ENCODE measurements at regions not wholly inside any gene's neighbourhood (a gene's known extent, or its start where the extent isn't known, plus 50 kb on each side); places are given as distances from the start of the nearest gene placed in this dataset.

GRCh38 chr5:68408345-68408871 lies 192.9 kb downstream of the PIK3R1 start:
- Histone ChIP-seq H3K79me2 (ENCODE audit: low read depth) (no peaks in the 10 kb centered on the region), H3K9ac (no peak overlapping the region), H3K9me3 (ENCODE audit: low read depth) (no peaks in the 10 kb centered on the region), H3K4me2 (no peak overlapping the region), H3K36me3 (no peaks in the 10 kb centered on the region), H2AFZ (replicated peaks) (no peak overlapping the region), H3K27me3 (no peaks in the 10 kb centered on the region), H4K20me1 (ENCODE audit: low read depth) (no peaks in the 10 kb centered on the region), H3F3A (ENCODE audit: low read depth) (no peaks in the 10 kb centered on the region), H3K4me1 (peaks cover 13% of the 10 kb centered on the region), H3K4me3 (no peak overlapping the region), H3K27ac (no peak overlapping the region)
- DNase-seq (ENCODE audit: low spot score), result no peak
- H3K27me3 Mint-ChIP-seq (ENCODE audit: insufficient read depth, low read depth), result peaks cover 2% of the 10 kb centered on the region
- TF ChIP-seq CTCF (IDR thresholded peaks at IDR 0.05), result no peak
- no peak for TF ChIP-seq EZH2 (IDR thresholded peaks at IDR 0.05)
- no peak for TF ChIP-seq EZH2phosphoT487 (IDR thresholded peaks at IDR 0.05)
- H3K4me3 Mint-ChIP-seq, result no peak overlapping the region
- no peak overlapping the region for H3K27ac Mint-ChIP-seq
- H3K36me3 Mint-ChIP-seq, result no peaks in the 10 kb centered on the region
- peaks cover 18% of the 10 kb centered on the region for H3K4me1 Mint-ChIP-seq
- H3K9me3 Mint-ChIP-seq, result no peaks in the 10 kb centered on the region

GRCh38 chr5:68409259-68409658 lies 193.7 kb downstream of the PIK3R1 start:
- peaks cover 2% of the 10 kb centered on the region for H3K27me3 Mint-ChIP-seq (ENCODE audit: insufficient read depth, low read depth)
- no peaks in the 10 kb centered on the region for H3K9me3 Mint-ChIP-seq
- no peak overlapping the region for H2AFZ ChIP-seq (replicated peaks)

GRCh38 chr5:68411161-68411560 lies 195.6 kb downstream of the PIK3R1 start:
- Histone ChIP-seq H3K27ac (no peak overlapping the region), H3K9me3 (ENCODE audit: low read depth) (no peaks in the 10 kb centered on the region), H2AFZ (replicated peaks) (no peak overlapping the region), H3K4me1 (peaks cover 13% of the 10 kb centered on the region), H3F3A (ENCODE audit: low read depth) (no peaks in the 10 kb centered on the region), H3K9ac (no peak overlapping the region), H3K79me2 (ENCODE audit: low read depth) (no peaks in the 10 kb centered on the region), H3K27me3 (no peaks in the 10 kb centered on the region), H3K4me2 (no peak overlapping the region), H3K36me3 (no peaks in the 10 kb centered on the region), H4K20me1 (ENCODE audit: low read depth) (no peaks in the 10 kb centered on the region), H3K4me3 (no peak overlapping the region)
- H3K27me3 Mint-ChIP-seq (ENCODE audit: insufficient read depth, low read depth), result peaks cover 2% of the 10 kb centered on the region
- peaks cover 18% of the 10 kb centered on the region for H3K4me1 Mint-ChIP-seq
- no peaks in the 10 kb centered on the region for H3K9me3 Mint-ChIP-seq
- no peaks in the 10 kb centered on the region for H3K36me3 Mint-ChIP-seq
- H3K4me3 Mint-ChIP-seq, result no peak overlapping the region
- H3K27ac Mint-ChIP-seq, result no peak overlapping the region
- no peak for TF ChIP-seq EZH2phosphoT487 (IDR thresholded peaks at IDR 0.05)
- no peak for TF ChIP-seq CTCF (IDR thresholded peaks at IDR 0.05)
- no peak for TF ChIP-seq EZH2 (IDR thresholded peaks at IDR 0.05)
- DNase-seq (ENCODE audit: low spot score), result no peak

More at GRCh38 chr5:68409259-68409658, 193.7 kb downstream of the PIK3R1 start:
- H3K4me1 Mint-ChIP-seq, result peaks cover 18% of the 10 kb centered on the region
- Histone ChIP-seq H3K36me3 (no peaks in the 10 kb centered on the region), H3K4me1 (peaks cover 13% of the 10 kb centered on the region), H3K9me3 (ENCODE audit: low read depth) (no peaks in the 10 kb centered on the region), H3K4me2 (no peak overlapping the region), H3K9ac (no peak overlapping the region), H3F3A (ENCODE audit: low read depth) (no peaks in the 10 kb centered on the region), H3K4me3 (no peak overlapping the region), H3K27ac (no peak overlapping the region), H4K20me1 (ENCODE audit: low read depth) (no peaks in the 10 kb centered on the region), H3K27me3 (no peaks in the 10 kb centered on the region), H3K79me2 (ENCODE audit: low read depth) (no peaks in the 10 kb centered on the region)
- no peak overlapping the region for H3K4me3 Mint-ChIP-seq
- TF ChIP-seq EZH2 (IDR thresholded peaks at IDR 0.05) (no peak), CTCF (IDR thresholded peaks at IDR 0.05) (no peak), EZH2phosphoT487 (IDR thresholded peaks at IDR 0.05) (no peak)
- H3K27ac Mint-ChIP-seq, result no peak overlapping the region
- DNase-seq (ENCODE audit: low spot score), result no peak
- H3K36me3 Mint-ChIP-seq, result no peaks in the 10 kb centered on the region

All from neural progenitor cell (in vitro differentiated cells).